ENCODE measurements at regions not wholly inside any gene's neighbourhood (a gene's known extent, or its start where the extent isn't known, plus 50 kb on each side); places are given as distances from the start of the nearest gene placed in this dataset.

DNA sequence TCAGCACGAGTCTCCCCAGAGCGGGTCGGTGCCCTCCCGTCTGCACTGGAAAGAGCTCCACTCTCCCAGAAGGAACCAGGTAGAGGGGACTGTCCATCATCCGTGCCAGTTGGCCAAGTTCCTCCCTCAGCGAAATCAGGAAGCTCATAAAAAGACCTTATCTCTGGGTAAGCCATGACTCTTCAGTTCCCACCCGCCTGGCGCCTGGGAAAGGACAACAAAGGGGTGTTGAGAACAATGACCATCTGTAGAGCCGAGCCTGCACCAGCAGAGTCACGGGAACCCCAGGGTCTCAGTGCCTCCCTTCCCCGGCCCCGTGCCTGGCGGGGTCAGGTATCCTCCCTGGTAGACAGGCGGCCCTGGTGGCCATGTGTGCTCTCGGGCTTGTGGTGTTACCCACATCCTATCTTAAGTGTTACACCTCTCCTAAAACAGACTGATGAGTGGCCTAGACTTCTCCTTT is 190.7 kb downstream of the AXIN2 start:
- no peak for DNase-seq (ENCODE audit: low read depth in 1 of 2, low spot score in 1 of 2)

DNA sequence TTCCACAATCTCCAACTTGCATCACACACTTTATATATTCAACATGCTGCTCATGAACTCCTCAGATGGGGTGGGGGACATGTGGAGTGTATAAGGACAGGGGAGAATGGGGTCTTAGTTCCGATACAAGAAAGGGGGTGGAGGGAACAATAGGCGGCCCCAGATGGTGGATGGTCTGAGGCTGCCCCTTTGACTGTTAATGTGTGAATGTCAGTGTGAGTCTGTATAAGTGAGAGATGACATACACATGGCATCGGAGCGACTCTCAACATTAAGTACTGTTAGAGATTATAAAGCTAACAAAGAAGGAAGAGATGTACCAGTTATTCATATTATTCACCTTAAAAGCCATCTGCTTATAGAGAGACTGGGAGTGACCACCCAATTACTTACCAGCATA is 193.1 kb downstream of the AXIN2 start:
- no peak for DNase-seq (ENCODE audit: low read depth in 1 of 2, low spot score in 1 of 2)

DNA sequence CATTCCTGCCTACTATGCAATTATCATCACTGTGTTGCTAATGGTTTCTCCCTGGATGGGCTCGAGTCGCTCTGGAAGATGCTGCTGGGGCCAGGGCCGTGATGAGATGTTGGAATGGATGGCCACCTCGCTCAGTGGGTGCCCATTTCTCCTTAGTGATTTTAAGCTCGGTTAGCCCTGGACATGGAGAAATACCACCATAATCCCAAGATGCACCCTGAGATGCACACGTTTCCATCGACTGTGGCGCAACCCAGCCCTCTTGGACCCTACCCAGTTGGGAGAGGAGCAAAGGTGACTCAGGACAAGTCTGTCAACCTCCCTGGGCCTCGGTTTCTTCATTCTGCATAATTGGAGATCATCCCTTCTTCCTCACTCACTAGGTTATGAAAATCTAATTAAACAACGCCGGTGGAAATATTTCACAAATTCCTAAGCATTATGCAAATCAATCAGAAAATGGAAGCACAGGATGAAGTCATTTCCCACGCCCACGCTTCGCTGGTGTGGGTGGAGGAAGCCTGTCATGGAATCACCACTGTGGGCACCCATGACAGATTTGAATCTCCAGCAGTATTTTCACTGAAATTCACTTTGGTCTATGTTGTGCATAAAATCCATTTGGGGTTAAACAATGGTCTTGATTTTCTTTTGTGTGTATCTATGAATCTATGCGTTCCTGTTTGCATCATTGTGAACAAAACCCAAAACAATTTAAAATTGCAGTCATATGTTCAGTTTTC is 195.2 kb downstream of the AXIN2 start:
- peak; percentile 61 to 64 for DNase-seq (ENCODE audit: low read depth in 1 of 2, low spot score in 1 of 2)

DNA sequence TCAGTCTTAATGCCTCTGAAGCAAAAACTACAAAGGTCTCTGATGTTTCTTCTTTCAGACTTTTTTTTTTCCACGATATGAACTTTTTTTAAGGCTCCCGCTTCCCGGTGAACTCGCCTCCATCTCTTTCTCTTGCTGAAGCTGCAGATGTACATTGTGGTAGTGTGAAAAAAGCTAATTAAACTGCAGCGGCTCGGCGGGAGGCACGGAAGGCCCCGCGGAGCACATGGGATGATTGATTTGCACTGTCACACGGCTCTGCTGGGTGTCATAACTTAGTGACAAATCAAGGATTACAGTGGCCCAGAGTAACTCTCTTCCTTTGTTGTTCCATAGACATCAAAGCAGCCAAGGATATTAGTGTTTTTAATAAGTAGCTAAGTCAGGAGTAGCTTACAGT is 196.3 kb downstream of the AXIN2 start:
- DNase-seq (ENCODE audit: low read depth in 1 of 2, low spot score in 1 of 2): no peak

DNA sequence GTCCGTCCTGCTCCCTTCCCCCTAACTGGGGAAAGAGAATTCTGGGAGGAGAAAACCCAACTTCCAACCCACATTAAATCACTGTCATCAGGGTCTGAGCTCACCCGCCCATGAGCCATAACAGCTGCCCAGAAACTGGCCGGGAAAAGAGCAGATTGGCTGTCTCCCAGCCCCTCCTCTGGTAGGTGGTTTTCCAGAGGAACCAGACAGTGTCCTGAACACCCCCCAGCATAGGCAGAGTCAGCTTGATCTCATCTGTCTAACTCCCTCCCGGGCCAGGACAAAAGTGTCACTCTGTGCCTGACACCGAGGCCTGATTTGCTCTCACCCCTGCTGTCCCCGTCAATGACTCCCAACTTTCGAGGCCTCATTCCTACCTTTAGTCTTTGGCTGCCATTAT is 197.0 kb downstream of the AXIN2 start:
- DNase-seq (ENCODE audit: low read depth in 1 of 2, low spot score in 1 of 2): no peak

DNA sequence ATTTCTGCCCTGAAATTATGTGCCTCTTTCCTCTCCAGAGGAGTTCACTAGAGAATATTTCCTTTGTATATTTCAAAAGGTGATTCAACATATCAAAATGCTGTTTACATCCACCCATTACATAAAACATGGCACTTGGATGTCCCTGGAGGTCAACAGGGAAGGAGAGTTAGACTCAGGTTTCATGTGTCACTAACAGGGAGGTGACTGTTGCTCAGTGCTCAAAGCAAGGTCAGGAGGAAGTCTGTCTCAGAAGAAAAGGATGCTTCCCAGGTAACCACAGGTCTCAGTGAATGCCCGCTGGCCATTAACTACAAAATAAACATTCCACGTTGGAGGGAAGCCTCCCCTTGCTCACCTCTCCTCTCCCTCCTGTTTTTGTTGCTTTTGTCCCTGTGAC is 198.6 kb downstream of the AXIN2 start:
- no peak for DNase-seq (ENCODE audit: low read depth in 1 of 2, low spot score in 1 of 2)

DNA sequence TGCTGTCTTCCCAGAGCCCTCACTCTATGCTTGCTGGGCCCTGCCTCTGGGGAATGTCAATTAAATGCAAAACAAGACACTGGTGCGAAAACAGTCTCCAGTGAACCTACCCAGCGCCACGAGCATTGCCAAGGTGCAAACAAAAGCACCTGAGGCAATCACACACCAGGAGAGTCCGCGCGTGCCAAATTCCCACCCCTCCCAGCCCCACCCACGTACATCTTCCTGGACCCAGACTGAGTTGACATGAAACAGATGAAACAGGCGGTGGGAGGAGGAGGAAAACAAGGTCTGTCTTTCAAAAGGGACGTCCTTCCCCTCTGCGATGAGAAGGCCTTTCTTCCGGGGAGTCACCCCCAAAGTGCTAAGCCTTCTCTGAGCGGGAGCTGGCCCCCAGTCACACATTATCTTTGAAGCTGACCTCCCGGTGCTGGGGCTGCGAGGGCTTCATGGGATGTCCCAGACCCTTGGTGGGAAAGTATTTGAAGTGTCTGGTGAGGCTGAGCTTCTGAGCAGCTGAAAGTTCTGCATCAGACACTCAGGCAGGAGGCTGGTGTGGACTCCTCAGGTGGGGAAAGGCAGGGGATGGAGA is 200.4 kb downstream of the AXIN2 start:
- no peak for DNase-seq (ENCODE audit: low read depth in 1 of 2, low spot score in 1 of 2)

DNA sequence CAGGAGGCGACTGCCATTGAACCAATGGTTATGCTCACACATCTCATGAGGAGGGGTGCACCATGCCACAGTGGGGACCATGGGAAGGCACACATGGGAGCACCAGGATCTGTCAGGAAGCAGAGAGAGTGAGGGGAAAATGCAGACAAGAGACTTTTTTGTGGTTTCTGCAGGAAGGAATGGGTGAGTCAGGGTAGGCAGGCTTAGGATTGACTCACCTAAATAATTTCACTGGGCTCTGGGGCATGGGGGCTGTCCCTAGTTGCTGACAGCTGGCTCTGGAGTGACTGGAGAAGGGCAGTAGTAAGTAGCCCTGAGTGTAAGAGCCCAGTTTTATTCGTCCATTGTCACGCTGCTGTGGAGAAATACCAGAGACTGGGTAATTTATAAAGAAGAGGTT is 202.4 kb downstream of the AXIN2 start:
- peak in 1 of 2 donors; percentile 50 for DNase-seq (ENCODE audit: low read depth in 1 of 2, low spot score in 1 of 2)

DNA sequence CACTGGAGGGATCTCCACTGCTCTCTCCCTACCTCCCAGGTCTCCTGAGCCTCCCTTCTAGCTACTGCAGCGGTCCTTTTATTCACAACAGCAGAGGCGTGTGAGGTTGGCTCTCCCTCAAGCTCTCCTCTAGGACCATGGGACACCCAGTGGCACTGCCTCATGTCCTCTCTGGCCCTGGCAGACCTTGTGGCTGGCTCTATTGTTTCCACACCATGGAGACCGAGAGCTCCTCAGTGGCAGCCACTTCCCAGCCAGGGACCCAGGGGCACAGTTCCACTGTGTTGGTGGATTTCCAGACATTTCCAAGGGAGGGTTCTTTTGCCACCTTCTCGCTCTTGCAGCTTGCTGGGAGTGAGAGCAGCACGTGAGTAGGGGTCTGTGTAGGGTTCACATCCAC is 204.9 kb downstream of the AXIN2 start:
- DNase-seq (ENCODE audit: low read depth in 1 of 2, low spot score in 1 of 2): no peak

DNA sequence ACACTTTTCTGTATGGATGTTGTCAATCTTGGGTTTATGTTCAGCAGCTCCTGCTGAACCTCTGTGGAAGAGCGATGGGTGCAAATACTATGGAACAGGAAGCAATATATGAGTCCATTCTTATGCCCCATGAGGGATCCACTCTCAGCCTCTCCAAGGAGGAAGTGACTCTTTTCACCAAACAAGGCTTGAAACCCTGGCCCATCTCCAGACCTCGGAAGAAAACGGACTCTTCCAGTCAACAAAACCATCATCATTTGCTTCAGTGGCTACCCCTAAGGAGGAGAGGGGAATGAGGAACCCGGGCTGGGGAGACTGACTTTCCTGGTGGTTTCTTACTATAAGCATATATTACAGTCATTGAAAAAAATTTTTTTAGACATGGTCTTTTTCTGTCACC is 206.2 kb downstream of the AXIN2 start:
- no peak for DNase-seq (ENCODE audit: low read depth in 1 of 2, low spot score in 1 of 2)

DNA sequence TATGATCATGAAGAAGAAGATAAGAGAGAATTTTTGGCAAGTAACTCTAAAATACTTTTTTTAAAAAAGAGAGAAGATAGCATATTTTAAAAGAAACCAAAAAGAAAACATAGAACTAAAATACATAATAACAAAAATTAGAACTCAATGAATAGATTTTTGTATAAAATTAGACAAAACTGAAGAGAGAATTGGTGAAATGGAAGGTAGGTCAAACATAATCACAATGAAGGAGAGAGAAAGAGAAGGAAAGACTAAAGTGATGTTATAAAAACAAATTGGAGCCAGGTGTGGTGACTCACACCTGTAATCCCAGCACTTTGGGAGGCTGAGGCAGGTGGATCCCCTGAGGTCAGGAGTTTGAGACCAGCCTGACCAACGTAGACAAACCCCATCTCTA is 211.5 kb downstream of the AXIN2 start:
- no peak for DNase-seq (ENCODE audit: low read depth in 1 of 2, low spot score in 1 of 2)

DNA sequence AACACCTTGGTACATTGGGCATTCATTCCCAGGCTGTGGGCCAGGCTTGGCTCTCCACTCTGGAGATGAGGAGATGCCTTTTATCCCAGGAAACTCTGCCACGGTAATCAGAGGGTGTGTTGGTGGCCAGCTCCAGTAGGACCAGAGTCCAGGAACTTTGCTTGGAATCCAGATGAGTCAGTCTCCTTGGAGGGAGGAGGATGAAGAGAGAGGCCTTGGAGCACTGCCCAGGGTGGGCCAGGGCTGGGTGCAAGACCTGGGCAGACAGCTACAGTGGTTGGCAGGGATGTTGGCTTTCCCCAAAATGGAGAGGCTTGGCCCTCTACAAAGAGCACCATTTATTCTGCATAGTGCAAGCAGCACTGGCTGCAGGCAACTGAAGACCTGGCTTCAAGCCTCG is 209.0 kb downstream of the RGS9 start:
- DNase-seq (ENCODE audit: low read depth in 1 of 2, low spot score in 1 of 2): no peak

DNA sequence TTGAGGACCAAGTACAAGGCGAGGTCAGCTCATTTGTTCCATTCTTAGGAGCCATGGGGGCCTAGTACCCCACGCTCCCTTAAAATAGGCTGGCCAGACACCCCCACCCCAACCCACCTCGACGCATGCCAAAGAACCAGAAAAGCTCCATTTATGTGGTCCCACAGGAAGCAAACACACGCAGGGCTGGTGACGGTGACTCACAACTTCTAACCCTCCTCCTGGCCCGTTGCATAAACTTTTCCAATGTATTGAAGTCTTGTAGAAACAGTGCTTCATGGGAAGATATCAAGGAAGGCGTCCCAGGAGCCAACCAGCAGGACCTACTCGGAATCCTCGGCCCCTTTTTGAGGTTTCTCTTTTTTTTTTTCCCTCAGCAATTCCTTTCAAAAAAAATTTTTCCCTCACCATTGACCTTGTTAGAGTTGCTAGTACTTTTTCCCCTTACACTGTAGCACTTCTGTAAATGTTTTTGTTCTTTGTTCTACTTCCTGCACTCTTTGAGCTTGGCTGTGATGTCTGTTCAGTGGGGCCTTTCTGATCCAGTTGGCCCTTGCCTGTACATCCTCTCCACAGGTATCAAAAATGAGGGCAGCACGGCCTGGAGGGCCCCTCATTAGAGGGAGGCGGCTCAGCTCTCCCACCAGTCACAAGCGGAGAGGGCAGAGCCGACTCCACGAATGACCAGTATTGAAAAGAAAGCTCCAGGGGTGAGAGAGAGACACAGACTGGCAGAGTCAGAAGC is 208.3 kb downstream of the RGS9 start:
- DNase-seq (ENCODE audit: low read depth in 1 of 2, low spot score in 1 of 2): no peak

DNA sequence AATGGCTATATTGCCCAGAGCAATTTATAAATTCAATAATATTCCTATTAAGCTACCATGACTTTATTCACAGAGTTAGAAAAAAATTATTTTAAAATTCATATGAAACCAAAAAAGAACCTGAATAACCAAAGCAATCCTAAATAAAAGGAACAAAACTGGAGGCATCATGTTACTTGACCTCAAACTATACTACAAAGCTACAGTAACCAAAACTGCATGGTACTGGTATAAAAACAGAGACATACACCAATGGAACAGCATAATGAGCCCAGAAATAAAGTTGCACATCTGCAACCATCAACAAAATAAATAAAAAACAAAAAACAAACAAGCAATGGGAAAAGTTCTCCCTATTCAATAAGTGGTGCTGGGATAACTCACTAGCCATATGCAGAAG is 203.2 kb downstream of the RGS9 start:
- no peak for DNase-seq (ENCODE audit: low read depth in 1 of 2, low spot score in 1 of 2)

DNA sequence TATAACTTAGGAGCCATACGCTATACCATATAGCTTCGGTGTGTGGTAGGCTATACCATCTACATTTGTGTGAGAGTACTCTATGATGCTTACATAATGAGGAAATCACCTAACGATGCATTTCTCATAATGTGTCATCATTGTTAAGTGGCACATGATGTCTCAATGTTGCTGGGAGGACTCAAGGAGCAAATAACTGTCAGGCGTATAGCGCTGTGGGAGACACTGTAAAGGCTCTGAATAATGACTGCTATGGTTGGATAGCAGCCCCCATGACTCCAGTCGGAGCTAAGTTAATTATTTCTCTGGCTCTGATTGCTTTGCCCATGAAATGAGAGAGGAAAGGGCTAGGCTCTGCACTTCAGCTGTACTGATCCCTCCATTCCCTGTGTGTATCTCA is 197.2 kb downstream of the RGS9 start:
- DNase-seq (ENCODE audit: low read depth in 1 of 2, low spot score in 1 of 2): no peak

DNA sequence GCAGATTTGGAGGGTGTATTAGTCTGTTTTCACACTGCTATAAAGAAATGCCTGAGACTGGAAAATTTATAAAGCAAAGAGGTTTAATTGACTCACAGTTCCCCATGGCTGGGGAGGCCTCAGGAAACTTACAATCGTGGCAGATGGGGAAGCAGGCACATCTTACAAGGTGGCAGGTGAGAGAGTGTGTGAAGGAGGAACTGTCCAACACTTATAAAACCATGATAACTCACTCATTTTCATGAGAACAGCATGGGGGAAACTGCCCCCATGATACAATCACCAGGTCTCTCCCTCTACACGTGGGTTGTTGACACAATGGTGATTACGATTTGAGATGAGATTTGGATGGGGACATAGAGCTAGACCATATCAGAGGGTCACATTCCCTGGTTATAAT is 195.6 kb downstream of the RGS9 start:
- DNase-seq (ENCODE audit: low read depth in 1 of 2, low spot score in 1 of 2): no peak

DNA sequence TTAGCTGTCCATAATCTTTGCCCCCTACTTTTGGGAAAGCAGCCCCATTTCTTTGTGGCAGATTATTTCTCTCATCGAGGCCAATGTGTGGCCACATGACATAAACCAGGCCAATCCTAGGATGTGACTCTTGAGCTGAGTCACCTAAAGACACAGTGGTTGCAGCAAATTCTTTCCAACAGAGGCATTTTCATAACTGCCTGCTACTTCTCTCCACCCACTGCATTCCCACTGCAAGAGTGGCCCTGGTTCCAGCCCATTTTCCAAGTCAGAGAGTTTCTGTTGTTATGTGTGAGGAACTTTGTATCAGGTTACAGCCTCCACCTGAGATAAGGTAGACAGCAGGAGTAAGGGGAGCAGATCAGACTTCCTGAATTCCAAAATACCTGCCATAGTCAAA is 195.2 kb downstream of the RGS9 start:
- DNase-seq (ENCODE audit: low read depth in 1 of 2, low spot score in 1 of 2): no peak

DNA sequence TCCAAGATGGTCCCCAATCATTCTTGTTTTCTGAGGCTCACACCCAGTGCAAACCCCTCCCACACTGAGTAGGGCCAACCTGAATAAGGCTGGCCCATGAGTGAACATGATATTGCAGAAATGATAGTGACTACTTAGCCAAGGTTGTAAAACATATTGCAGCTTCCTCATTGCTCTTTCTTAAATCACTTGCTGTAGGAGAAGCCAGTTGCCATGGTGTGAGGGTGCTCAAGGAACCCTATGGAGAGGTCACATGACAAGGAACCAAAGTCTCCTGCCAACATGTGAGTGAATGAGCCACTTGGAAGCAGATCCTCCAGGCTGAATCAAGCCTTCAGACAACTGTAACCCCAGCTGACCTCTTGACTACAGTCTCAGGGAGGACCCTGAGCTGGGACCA is 191.4 kb downstream of the RGS9 start:
- DNase-seq (ENCODE audit: low read depth in 1 of 2, low spot score in 1 of 2): no peak

DNA sequence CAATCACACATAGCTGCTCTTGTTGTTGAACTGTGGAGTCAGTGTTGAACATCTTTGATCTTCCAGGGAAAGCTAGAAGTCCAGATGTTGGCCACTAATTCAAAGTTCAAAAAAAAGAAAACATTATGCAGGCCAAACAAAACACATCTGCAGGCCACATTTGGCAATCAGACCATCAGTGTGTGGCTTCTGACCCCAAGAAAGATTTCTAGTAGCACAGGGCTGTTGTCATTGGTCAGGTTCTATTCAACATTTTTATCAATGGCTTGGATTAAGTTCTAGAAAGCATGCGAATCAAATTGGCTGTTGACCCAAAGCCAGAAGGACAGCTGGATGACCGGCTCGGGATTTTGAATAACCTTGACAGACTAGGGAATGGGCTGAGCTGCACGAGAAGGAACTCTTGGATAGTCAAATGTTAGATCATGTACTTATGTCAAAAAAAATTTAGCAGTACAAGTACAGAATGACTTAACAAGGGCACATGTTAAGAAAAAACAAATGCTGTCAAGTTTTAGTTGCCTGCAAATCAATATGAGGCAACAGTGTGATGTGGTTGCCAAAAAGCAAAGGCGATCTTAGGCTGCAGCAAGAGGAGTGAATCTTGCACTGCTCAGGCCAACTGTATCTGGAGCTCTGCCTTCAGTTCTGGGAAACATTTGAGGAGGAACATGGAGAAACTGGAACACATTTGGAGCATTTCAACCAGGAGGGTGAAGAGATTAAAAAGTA is 187.6 kb downstream of the RGS9 start:
- no peak for DNase-seq (ENCODE audit: low read depth in 1 of 2, low spot score in 1 of 2)

DNA sequence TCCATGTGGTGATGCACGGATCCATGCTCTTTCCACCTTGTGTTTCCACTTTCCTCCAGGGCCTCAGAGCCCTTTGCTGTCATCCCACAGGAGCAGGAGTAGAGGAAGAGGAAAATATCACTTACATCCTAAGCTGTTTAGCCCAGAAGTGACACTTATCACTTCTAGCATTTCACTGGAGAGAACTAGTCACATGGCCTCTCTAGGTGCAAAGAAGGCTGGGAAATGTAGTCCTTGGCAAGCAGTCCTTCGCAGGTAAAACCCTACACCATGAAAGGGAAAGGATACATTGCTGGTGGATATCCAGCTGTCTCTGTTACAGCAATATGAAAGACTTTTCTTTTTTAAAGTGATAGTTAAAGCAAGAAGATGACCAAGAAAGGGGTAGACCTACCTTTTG is 185.9 kb downstream of the RGS9 start:
- DNase-seq (ENCODE audit: low read depth in 1 of 2, low spot score in 1 of 2): no peak

DNA sequence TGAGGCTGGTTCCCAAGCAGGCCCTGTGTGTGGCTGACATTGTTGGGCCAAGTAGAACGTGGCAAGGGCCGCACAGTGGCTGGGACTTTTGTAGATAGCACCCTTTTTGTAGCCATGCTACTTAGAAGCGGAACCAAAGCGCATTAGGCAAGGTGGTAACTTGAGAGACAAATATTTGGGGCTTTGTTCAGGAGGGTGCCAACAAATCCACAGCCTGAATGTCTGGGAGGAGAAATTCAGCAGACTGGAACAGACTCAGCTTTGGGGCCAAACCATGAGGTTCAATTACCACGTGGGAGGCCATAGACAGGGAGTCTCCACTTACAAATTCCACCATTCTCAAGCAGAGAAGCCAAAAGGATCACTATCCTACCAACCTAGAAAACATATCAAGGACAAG is 183.7 kb downstream of the RGS9 start:
- DNase-seq (ENCODE audit: low read depth in 1 of 2, low spot score in 1 of 2): no peak

DNA sequence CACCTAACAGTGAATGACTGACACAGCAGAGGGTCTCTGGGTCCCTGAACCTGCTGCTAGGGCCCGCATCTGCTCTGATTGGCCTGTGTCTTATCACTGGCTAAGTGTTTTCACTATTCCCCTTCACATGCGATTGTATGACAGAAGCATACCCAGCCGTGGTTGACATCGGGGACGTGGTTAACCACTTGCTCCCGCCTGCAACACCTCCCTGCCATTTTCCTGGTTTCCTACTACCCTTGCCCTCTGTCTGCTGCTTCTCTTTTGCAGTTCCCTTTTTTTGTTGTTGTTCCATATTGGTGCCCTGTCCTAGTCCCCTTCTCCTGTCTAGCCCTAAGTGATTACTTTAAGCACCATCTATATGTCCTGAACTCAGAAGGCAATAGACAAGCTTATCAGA is 177.0 kb downstream of the RGS9 start:
- no peak for DNase-seq (ENCODE audit: low read depth in 1 of 2, low spot score in 1 of 2)

All from activated CD4-positive, alpha-beta T cell treated with anti-CD3 and anti-CD28 coated beads, Interleukin-2, amount 50 U/mL, for 24 hours (primary cell).